GM21390 (cell line): ENCODE measurements at regions not wholly inside any gene's neighbourhood (a gene's known extent, or its start where the extent isn't known, plus 50 kb on each side); places are given as distances from the start of the nearest gene placed in this dataset.
"Not testable (repeated sequence)": the region's sequence is repeated elsewhere in the genome, so short reads cannot be mapped to it uniquely, and the experiment has no call there.

Experiments used
- ATAC-seq: cut with Tn5 transposase; IDR thresholded peaks from one replicate; pipeline ENCODE4 v1.9.1; 2021; ENCODE audit not compliant: unreplicated experiment

GRCh38 chr9:62526306-62526705, 1336.5 kb downstream of the SPATA31A7 start:
- ATAC-seq: not testable (repeated sequence)

GRCh38 chr9:62532162-62532776, 1342.4 kb downstream of the SPATA31A7 start:
- not testable (repeated sequence) for ATAC-seq

- not testable (repeated sequence) for ATAC-seq
These were observed 1342.9 kb downstream of the SPATA31A7 start for GRCh38 chr9:62532777-62533173.

GRCh38 chr9:62550539-62550938, 1360.7 kb downstream of the SPATA31A7 start:
- ATAC-seq: peak; percentile 66

- not testable (repeated sequence) for ATAC-seq
These were observed 1370.8 kb downstream of the SPATA31A7 start for GRCh38 chr9:62560603-62561002.

GRCh38 chr9:62565132-62565531, 1375.3 kb downstream of the SPATA31A7 start:
- ATAC-seq: not testable (repeated sequence)

- ATAC-seq: not testable (repeated sequence)
These were observed 1376.6 kb downstream of the SPATA31A7 start for GRCh38 chr9:62566430-62566829.

- not testable (repeated sequence) for ATAC-seq
These were observed 1407.3 kb downstream of the SPATA31A7 start for GRCh38 chr9:62597128-62597527.
